ENCODE measurements at regions not wholly inside any gene's neighbourhood (a gene's known extent, or its start where the extent isn't known, plus 50 kb on each side); places are given as distances from the start of the nearest gene placed in this dataset.

- no peak for TF ChIP-seq GATA2 (IDR thresholded peaks at IDR 0.05; ENCODE audit: low read depth, low read length)
- no peak for TF ChIP-seq GATA3 (IDR thresholded peaks at IDR 0.05; ENCODE audit: low read depth, low read length)
Observed at GRCh38 chr2:180261976-180262375, 254.9 kb upstream of the CWC22 start.
